SK-N-SH (cell line): ENCODE measurements at regions not wholly inside any gene's neighbourhood (a gene's known extent, or its start where the extent isn't known, plus 50 kb on each side); places are given as distances from the start of the nearest gene placed in this dataset.

Experiments
- CTCF ChIA-PET: fragments of 300-600, 350-600 bp; formaldehyde crosslinking; extraction: SDS; loops from one replicate; lab custom pipeline; 2021; lab: Yijun Ruan, JAX
- POLR2A ChIA-PET: fragments of 350-600 bp; sonication (Branson Sonifier 250); formaldehyde crosslinking; extraction: SDS; loops from one replicate; lab custom pipeline; 2020; ENCODE audit warnings: antibody characterized with exemption, inconsistent platforms; lab: Yijun Ruan, JAX
- DNase-seq: peaks from one replicate; pipeline ENCODE4 v3.0.0; 2012
- H2AFZ ChIP-seq: fragments of 200-600 bp; sonication (generic); 2 replicates; pipeline ENCODE4 v1.8.1; 2016; ENCODE audit warnings: antibody characterized with exemption, mild to moderate bottlenecking, low read depth
- H3F3A ChIP-seq: fragments of 200-600 bp; sonication (generic); replicated peaks from 2 replicates; pipeline ENCODE3; 2016; ENCODE audit warnings: antibody characterized with exemption, mild to moderate bottlenecking; ENCODE audit not compliant: insufficient read depth
- H3K27ac ChIP-seq, 2 experiments: fragments of 200-500 bp in 1 of 2; fragments of 200-600 bp in 1 of 2; sonication (Bioruptor generic) in 1 of 2; sonication (generic), shearing (Covaris generic) in 1 of 2; 2 replicates each; pipeline versions ENCODE4 v1.5.1 to v1.6.1; 2014 to 2016; ENCODE audit warnings: low read depth in 2 of 2, inconsistent platforms in 1 of 2, low read length in 1 of 2, mild to moderate bottlenecking in 1 of 2, mixed read lengths in 1 of 2
- H3K27me3 ChIP-seq: fragments of 200-600 bp; sonication (generic), shearing (Covaris generic); 2 replicates; pipeline ENCODE4 v1.6.1; 2016; ENCODE audit warnings: mixed run types; ENCODE audit not compliant: insufficient read depth
- H3K36me3 ChIP-seq, 2 experiments: fragments of 200-500 bp in 1 of 2; fragments of 200-600 bp in 1 of 2; sonication (Bioruptor generic) in 1 of 2; sonication (generic) in 1 of 2; replicated peaks in 1 of 2; 2 replicates each; pipeline versions ENCODE3 to v1.5.1; 2014 to 2016; ENCODE audit warnings: low read length in 1 of 2, mild to moderate bottlenecking in 1 of 2; ENCODE audit not compliant: insufficient read depth in 2 of 2, control insufficient read depth in 1 of 2
- H3K4me1 ChIP-seq, 2 experiments: fragments of 200-500 bp in 1 of 2; fragments of 200-600 bp in 1 of 2; sonication (Bioruptor generic) in 1 of 2; sonication (generic), shearing (Covaris generic) in 1 of 2; 2 replicates each; pipeline versions ENCODE4 v1.5.1 to v1.6.1; 2014 to 2016; ENCODE audit warnings: low read depth in 1 of 2, low read length in 1 of 2, mixed run types in 1 of 2; ENCODE audit not compliant: insufficient read depth in 2 of 2, control insufficient read depth in 1 of 2
- H3K4me2 ChIP-seq: fragments of 200-600 bp; sonication (generic), shearing (Covaris generic); 2 replicates; pipeline ENCODE4 v1.6.1; 2017; ENCODE audit warnings: mixed run types
- H3K4me3 ChIP-seq, 2 experiments: fragments of 200-500 bp in 1 of 2; fragments of 200-600 bp in 1 of 2; sonication (Bioruptor generic) in 1 of 2; sonication (generic), shearing (Covaris generic) in 1 of 2; 2 replicates each; pipeline versions ENCODE4 v1.5.1 to v1.8.1; 2014 to 2016; ENCODE audit warnings: low read depth in 2 of 2, inconsistent platforms in 1 of 2, low read length in 1 of 2, mild to moderate bottlenecking in 1 of 2, mixed read lengths in 1 of 2, moderate library complexity in 1 of 2
- H3K79me2 ChIP-seq: fragments of 200-600 bp; sonication (generic); 2 replicates; pipeline ENCODE4 v1.8.1; 2017; ENCODE audit warnings: mild to moderate bottlenecking; ENCODE audit not compliant: insufficient read depth
- H3K9ac ChIP-seq: fragments of 200-600 bp; sonication (generic); 2 replicates; pipeline ENCODE4 v1.6.1; 2017; ENCODE audit warnings: mixed run types
- H3K9me2 ChIP-seq: fragments of 200-600 bp; sonication (generic); 2 replicates; pipeline ENCODE4 v1.6.1; 2017; ENCODE audit warnings: mixed run types
- H3K9me3 ChIP-seq: fragments of 200-600 bp; sonication (generic); 2 replicates; pipeline ENCODE4 v1.6.1; 2017; ENCODE audit warnings: mixed run types, mild to moderate bottlenecking, moderate library complexity
- H4K20me1 ChIP-seq: fragments of 200-600 bp; sonication (generic); 2 replicates; pipeline ENCODE4 v1.6.1; 2017; ENCODE audit warnings: mild to moderate bottlenecking, mixed run types; ENCODE audit not compliant: insufficient read depth
- CHD2 ChIP-seq: fragments of 150-350 bp; IDR thresholded peaks from 2 replicates; pipeline ENCODE4 v1.6.1; 2018; ENCODE audit warnings: low read length; ENCODE audit not compliant: partially characterized antibody
- CTCF ChIP-seq: fragments of 200-600 bp; sonication (generic); IDR thresholded peaks from 2 replicates; pipeline ENCODE4 v1.6.1; 2017; ENCODE audit warnings: antibody characterized with exemption, mild to moderate bottlenecking, moderate library complexity
- ELF1 ChIP-seq: IDR thresholded peaks from 2 replicates; pipeline ENCODE4 v1.4.0; 2012
- EP300 ChIP-seq, 2 experiments: IDR thresholded peaks; 2 replicates each; pipeline versions ENCODE4 v1.4.0 to v1.6.1; 2012; ENCODE audit warnings: borderline replicate concordance in 1 of 2, low read depth in 1 of 2, low read length in 1 of 2
- EZH2phosphoT487 ChIP-seq: fragments of 200-600 bp; sonication (generic); IDR thresholded peaks from 2 replicates; pipeline ENCODE4 v1.6.1; 2017; ENCODE audit warnings: low read depth, mixed run types, mild to moderate bottlenecking, antibody characterized with exemption, moderate library complexity, borderline replicate concordance
- GATA2 ChIP-seq: sonication (generic); formaldehyde crosslinking; IDR thresholded peaks from 2 replicates; pipeline ENCODE4 v1.5.0; 2020; ENCODE audit warnings: mild to moderate bottlenecking, missing genetic modification reagents
- IRF3 ChIP-seq: fragments of 150-350 bp; IDR thresholded peaks from 2 replicates; pipeline ENCODE4 v1.6.1; 2016; ENCODE audit warnings: mild to moderate bottlenecking, low read depth, low read length
- NFIC ChIP-seq: IDR thresholded peaks from 2 replicates; pipeline ENCODE4 v1.4.0; 2012; ENCODE audit warnings: borderline replicate concordance
- PBX3 ChIP-seq: IDR thresholded peaks from 2 replicates; pipeline ENCODE4; 2012
- POLR2AphosphoS5 ChIP-seq: IDR thresholded peaks from 2 replicates; pipeline ENCODE4 v1.6.1; 2012; ENCODE audit warnings: low read depth, low read length
- RAD21 ChIP-seq: IDR thresholded peaks from 2 replicates; pipeline ENCODE4 v1.6.1; 2012; ENCODE audit warnings: mild to moderate bottlenecking, low read length
- RCOR1 ChIP-seq: fragments of 150-350 bp; IDR thresholded peaks from 2 replicates; pipeline ENCODE4 v1.6.1; 2017; ENCODE audit warnings: antibody characterized with exemption, low read length
- SIN3A ChIP-seq: IDR thresholded peaks from 2 replicates; pipeline ENCODE4 v1.6.1; 2012; ENCODE audit warnings: low read depth, mild to moderate bottlenecking, low read length, moderate library complexity, borderline replicate concordance
- SMC3 ChIP-seq: IDR thresholded peaks from 2 replicates; pipeline ENCODE4 v1.6.1; 2012; ENCODE audit warnings: low read depth, low read length, improper control_type of control experiment
- USF1 ChIP-seq: IDR thresholded peaks from 2 replicates; pipeline ENCODE4 v1.4.0; 2012; ENCODE audit warnings: low read depth, borderline replicate concordance
- YY1 ChIP-seq: IDR thresholded peaks from 2 replicates; pipeline ENCODE4 v1.4.0; 2012; ENCODE audit warnings: low read depth, mild to moderate bottlenecking
- WGBS: methylation state at CpG from one replicate; pipeline ENCODE4 v1.1.6; 2017; ENCODE audit warnings: low lambda C conversion rate; 5-methylcytosine and 5-hydroxymethylcytosine counted together

GRCh38 chr1:38465460-38465859, 394.1 kb downstream of the RRAGC start:
- 10% methylated on average over 4 of the region's 4 CpGs for WGBS
- Histone ChIP-seq H2AFZ (no peak overlapping the region), H3K27me3 (no peaks in the 10 kb centered on the region; the same call in 1 of the 2 replicates)
- TF ChIP-seq PBX3 (no peak), CTCF (no peak), ELF1 (no peak), GATA2 (no peak), EP300 (IDR thresholded peaks at IDR 0.05; ENCODE audit: borderline replicate concordance in 1 of 2, low read depth in 1 of 2, low read length in 1 of 2) (no peak), EZH2phosphoT487 (no peak), NFIC (no peak), RCOR1 (no peak), RAD21 (no peak), POLR2AphosphoS5 (no peak), SIN3A (no peak)
- TF ChIP-seq, all 33 proteins: peak for 0
- no peak overlapping the region for H3K4me3 ChIP-seq
- no peak for DNase-seq
- no peaks in the 10 kb centered on the region for H3K9me2 ChIP-seq
- ChIA-PET CTCF (no interaction called here), POLR2A (no interaction called here)
- no peaks in the 10 kb centered on the region for H3K9me3 ChIP-seq
- H3K27ac ChIP-seq, result no peak overlapping the region
- H3K4me1 ChIP-seq, result no peaks in the 10 kb centered on the region
- H4K20me1 ChIP-seq, result no peaks in the 10 kb centered on the region
- no peak overlapping the region for H3K9ac ChIP-seq
- H3K36me3 ChIP-seq, result no peaks in the 10 kb centered on the region
- no peaks in the 10 kb centered on the region for H3F3A ChIP-seq
- no peaks in the 10 kb centered on the region for H3K79me2 ChIP-seq
- no peak overlapping the region for H3K4me2 ChIP-seq

GRCh38 chr1:38464071-38464661, 395.4 kb downstream of the RRAGC start:
- Histone ChIP-seq H3K4me3 (no peak overlapping the region), H2AFZ (no peak overlapping the region), H3F3A (no peaks in the 10 kb centered on the region), H3K9ac (no peak overlapping the region), H3K4me1 (no peaks in the 10 kb centered on the region), H3K27me3 (no peaks in the 10 kb centered on the region; the same call in 1 of the 2 replicates), H3K79me2 (no peaks in the 10 kb centered on the region), H4K20me1 (no peaks in the 10 kb centered on the region), H3K27ac (no peak overlapping the region), H3K9me3 (no peaks in the 10 kb centered on the region), H3K4me2 (no peak overlapping the region), H3K36me3 (no peaks in the 10 kb centered on the region), H3K9me2 (no peaks in the 10 kb centered on the region)
- 11% methylated on average over 7 of the region's 7 CpGs for WGBS
- POLR2A ChIA-PET, result no interaction called here
- CTCF ChIA-PET, result no interaction called here
- DNase-seq, result no peak
- TF ChIP-seq USF1 (no peak), PBX3 (no peak), RCOR1 (no peak), SMC3 (no peak), CHD2 (no peak), EP300 (IDR thresholded peaks at IDR 0.05; ENCODE audit: borderline replicate concordance in 1 of 2, low read depth in 1 of 2, low read length in 1 of 2) (no peak), NFIC (no peak), CTCF (no peak), YY1 (no peak), IRF3 (no peak)
